ENCODE measurements at regions not wholly inside any gene's neighbourhood (a gene's known extent, or its start where the extent isn't known, plus 50 kb on each side); places are given as distances from the start of the nearest gene placed in this dataset.
"Not testable (repeated sequence)": the region's sequence is repeated elsewhere in the genome, so short reads cannot be mapped to it uniquely, and the experiment has no call there.

GRCh38 chr21:15449556-15449955 is 280.2 kb upstream of the USP25 start:
- peaks cover 0 to 2% (median 0%) of the 10 kb centered on the region in 3 donors for H3K27me3 Mint-ChIP-seq (ENCODE audit: low read depth in 3 of 3)
- H3K36me3 Mint-ChIP-seq, result peaks cover 0 to 3% of the 10 kb centered on the region in 2 donors
- Histone ChIP-seq H3K79me2 (ENCODE audit: insufficient read depth, low read length) (no peaks in the 10 kb centered on the region), H3K27ac (ENCODE audit: low read depth in 1 of 2, low read length in 2 of 2) (no peak overlapping the region), H3K4me2 (replicated peaks; ENCODE audit: extremely low read depth, low read length, poor library complexity, severe bottlenecking) (no peak overlapping the region), H4K20me1 (ENCODE audit: insufficient read depth, low read length) (no peaks in the 10 kb centered on the region), H3K27me3 (ENCODE audit: control insufficient read depth in 2 of 2, insufficient read depth in 2 of 2, low read length in 2 of 2) (no peaks in the 10 kb centered on the region), H3K9me3 (replicated peaks in 1 of 2; ENCODE audit: control insufficient read depth in 1 of 2, insufficient read depth in 1 of 2, low read length in 2 of 2) (peaks cover 2 to 8% of the 10 kb centered on the region in 2 donors), H3K36me3 (replicated peaks in 1 of 2; ENCODE audit: control insufficient read depth in 1 of 2, insufficient read depth in 2 of 2, low read length in 2 of 2) (no peaks in the 10 kb centered on the region), H3K9ac (ENCODE audit: insufficient read depth, low read length, poor library complexity, severe bottlenecking) (no peak overlapping the region), H3K4me3 (replicated peaks in 1 of 3; ENCODE audit: low read depth in 2 of 3, low read length in 3 of 3) (no peak overlapping the region), H3K4me1 (ENCODE audit: control insufficient read depth in 1 of 2, insufficient read depth in 2 of 2, low read length in 2 of 2) (peaks cover 22% of the 10 kb centered on the region in 2 donors), H2AFZ (ENCODE audit: insufficient read depth, low read depth, low read length, poor library complexity, severe bottlenecking) (no peak overlapping the region)
- no peak overlapping the region for H3K4me3 Mint-ChIP-seq
- H3K9me3 Mint-ChIP-seq, result peaks cover 0 to 17% (median 11%) of the 10 kb centered on the region in 7 donors
- intact Hi-C loops (cut with micrococcal nuclease), result no loop called here
- DNase-seq, result no peak
- peaks cover 22% of the 10 kb centered on the region for H3K4me1 Mint-ChIP-seq
- WGBS (ENCODE audit: insufficient coverage), result no CpG with 5 or more reads among the region's 1 CpG
- no peak for TF ChIP-seq CTCF (IDR thresholded peaks at IDR 0.05)
- no peak overlapping the region for H3K27ac Mint-ChIP-seq

- intact Hi-C loops (cut with micrococcal nuclease), result no loop called here
- H3K27ac Mint-ChIP-seq, result no peak overlapping the region
- Histone ChIP-seq H3K79me2 (ENCODE audit: insufficient read depth, low read length) (no peaks in the 10 kb centered on the region), H3K27ac (ENCODE audit: low read depth in 1 of 2, low read length in 2 of 2) (no peak overlapping the region), H2AFZ (ENCODE audit: insufficient read depth, low read depth, low read length, poor library complexity, severe bottlenecking) (no peak overlapping the region), H4K20me1 (ENCODE audit: insufficient read depth, low read length) (no peaks in the 10 kb centered on the region), H3K4me1 (ENCODE audit: control insufficient read depth in 1 of 2, insufficient read depth in 2 of 2, low read length in 2 of 2) (no peaks in the 10 kb centered on the region), H3K36me3 (replicated peaks in 1 of 2; ENCODE audit: control insufficient read depth in 1 of 2, insufficient read depth in 2 of 2, low read length in 2 of 2) (no peaks in the 10 kb centered on the region), H3K4me3 (replicated peaks in 1 of 3; ENCODE audit: low read depth in 2 of 3, low read length in 3 of 3) (no peak overlapping the region), H3K9me3 (replicated peaks in 1 of 2; ENCODE audit: control insufficient read depth in 1 of 2, insufficient read depth in 1 of 2, low read length in 2 of 2) (peaks cover 2 to 8% of the 10 kb centered on the region in 2 donors), H3K27me3 (ENCODE audit: control insufficient read depth in 2 of 2, insufficient read depth in 2 of 2, low read length in 2 of 2) (no peaks in the 10 kb centered on the region), H3K4me2 (replicated peaks; ENCODE audit: extremely low read depth, low read length, poor library complexity, severe bottlenecking) (no peak overlapping the region), H3K9ac (ENCODE audit: insufficient read depth, low read length, poor library complexity, severe bottlenecking) (no peak overlapping the region)
- no peaks in the 10 kb centered on the region for H3K4me1 Mint-ChIP-seq
- no peak for DNase-seq
- peaks cover 0 to under 1% of the 10 kb centered on the region in 2 donors for H3K36me3 Mint-ChIP-seq
- TF ChIP-seq CTCF (IDR thresholded peaks at IDR 0.05), result no peak
- peaks cover 0 to 16% (median 9%) of the 10 kb centered on the region in 7 donors for H3K9me3 Mint-ChIP-seq
- no peak overlapping the region for H3K4me3 Mint-ChIP-seq
- no peaks in the 10 kb centered on the region for H3K27me3 Mint-ChIP-seq (ENCODE audit: low read depth in 3 of 3)
These were observed 276.5 kb upstream of the USP25 start for GRCh38 chr21:15453261-15453660.

GRCh38 chr21:15453785-15454184 is 276.0 kb upstream of the USP25 start:
- DNase-seq; H3K4me3 Mint-ChIP-seq; H3K9ac ChIP-seq (ENCODE audit: insufficient read depth, low read length, poor library complexity, severe bottlenecking); H3K4me1 Mint-ChIP-seq; H2AFZ ChIP-seq (ENCODE audit: insufficient read depth, low read depth, low read length, poor library complexity, severe bottlenecking); H3K36me3 ChIP-seq (replicated peaks in 1 of 2; ENCODE audit: control insufficient read depth in 1 of 2, insufficient read depth in 2 of 2, low read length in 2 of 2); H3K4me3 ChIP-seq (replicated peaks in 1 of 3; ENCODE audit: low read depth in 2 of 3, low read length in 3 of 3); H3K27ac ChIP-seq (ENCODE audit: low read depth in 1 of 2, low read length in 2 of 2); H4K20me1 ChIP-seq (ENCODE audit: insufficient read depth, low read length); H3K4me1 ChIP-seq (ENCODE audit: control insufficient read depth in 1 of 2, insufficient read depth in 2 of 2, low read length in 2 of 2); H3K4me2 ChIP-seq (replicated peaks; ENCODE audit: extremely low read depth, low read length, poor library complexity, severe bottlenecking); H3K36me3 Mint-ChIP-seq; H3K9me3 ChIP-seq (replicated peaks in 1 of 2; ENCODE audit: control insufficient read depth in 1 of 2, insufficient read depth in 1 of 2, low read length in 2 of 2); H3K27ac Mint-ChIP-seq; H3K79me2 ChIP-seq (ENCODE audit: insufficient read depth, low read length); H3K27me3 ChIP-seq (ENCODE audit: control insufficient read depth in 2 of 2, insufficient read depth in 2 of 2, low read length in 2 of 2); H3K27me3 Mint-ChIP-seq (ENCODE audit: low read depth in 3 of 3); intact Hi-C loops (cut with micrococcal nuclease): not testable (repeated sequence)
- H3K9me3 Mint-ChIP-seq, result peaks cover 0 to 12% (median 5%) of the 10 kb centered on the region in 7 donors
- WGBS (ENCODE audit: insufficient coverage), result no CpG with 5 or more reads among the region's 1 CpG

All from CD14-positive monocyte (primary cell).